ENCODE measurements at regions not wholly inside any gene's neighbourhood (a gene's known extent, or its start where the extent isn't known, plus 50 kb on each side); places are given as distances from the start of the nearest gene placed in this dataset.

DNA sequence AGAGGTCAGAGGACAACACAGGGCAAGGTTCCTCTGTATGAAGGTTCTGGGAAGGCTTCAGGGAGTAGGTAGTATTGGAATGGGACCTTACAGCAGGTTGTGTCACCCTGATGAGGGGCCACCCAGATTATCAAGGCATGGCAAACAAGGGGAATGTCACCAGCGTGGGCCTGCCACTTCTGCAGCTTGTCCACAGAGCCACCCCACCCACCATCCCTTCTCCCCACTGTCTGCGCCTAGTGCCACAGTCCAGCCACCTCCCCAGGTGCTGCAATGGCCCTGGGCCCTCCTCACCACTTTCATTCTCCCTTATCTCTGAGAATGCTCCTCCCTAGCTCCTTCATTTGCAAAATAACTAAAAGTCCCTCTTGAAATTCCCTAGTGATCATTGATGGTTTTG, 170.3 kb downstream of the TTC32 start:
- FAIRE-seq (no peak), DNase-seq (ENCODE audit: low spot score in 2 of 2) (no peak)

DNA sequence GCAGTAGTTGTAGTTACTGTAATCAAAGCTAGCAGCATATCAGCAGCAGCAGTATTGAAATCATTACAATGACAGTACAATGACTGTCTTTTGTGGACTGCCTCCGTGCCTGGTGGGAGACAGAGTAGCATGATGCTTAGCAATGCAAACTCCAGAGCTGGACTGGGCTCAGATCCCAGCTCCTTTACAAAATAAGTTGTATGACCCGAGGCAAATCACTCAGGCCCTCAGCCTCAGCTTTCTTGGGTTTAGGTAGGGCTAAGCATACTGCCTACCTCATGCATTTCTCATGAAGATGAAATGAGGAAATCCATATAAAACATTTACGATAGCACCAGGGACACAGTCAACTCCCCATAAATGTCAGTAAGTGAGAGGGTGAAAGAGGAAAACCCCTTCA, 170.7 kb downstream of the TTC32 start:
- DNase-seq (ENCODE audit: low spot score in 2 of 2) = no peak
- FAIRE-seq = no peak

DNA sequence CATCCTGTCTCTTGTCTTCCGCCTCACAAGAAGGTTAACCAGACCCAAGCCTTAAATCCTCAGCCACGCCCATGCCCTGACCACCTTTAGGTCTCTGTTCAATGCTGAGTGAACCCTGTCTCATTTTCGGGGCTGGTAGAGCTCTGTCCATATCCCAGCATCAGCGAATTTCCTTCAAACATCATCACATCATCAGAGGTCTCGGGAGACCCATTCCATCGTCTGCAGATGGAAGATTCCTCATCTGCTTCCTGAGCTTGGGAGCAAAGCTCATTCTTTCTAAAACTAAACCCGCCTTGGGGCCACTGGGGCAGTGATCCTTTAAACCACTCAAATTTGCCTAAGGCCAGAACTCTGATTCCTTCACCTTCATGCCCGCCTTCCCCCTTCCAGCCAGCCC, 173.7 kb downstream of the TTC32 start:
- no peak for DNase-seq (ENCODE audit: low spot score in 2 of 2)
- no peak for FAIRE-seq

DNA sequence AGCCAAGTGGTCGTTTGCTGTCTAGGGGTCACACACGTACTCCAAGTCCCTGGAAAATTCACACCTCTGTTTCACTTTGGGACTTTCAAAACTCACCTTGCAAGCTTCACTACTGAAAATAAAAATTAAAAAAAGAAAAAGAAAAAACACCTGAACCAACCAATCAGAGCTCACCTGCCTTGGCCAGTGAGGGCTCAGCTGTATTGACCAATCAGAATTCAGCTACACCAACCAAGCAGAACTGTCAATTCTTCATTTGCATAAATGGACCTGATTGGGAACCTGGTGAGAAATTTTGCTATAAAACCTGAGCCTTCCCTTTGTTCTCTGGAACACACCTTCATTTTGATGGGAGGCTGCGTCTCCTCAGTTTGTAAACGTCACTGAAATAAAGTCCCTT, 176.4 kb downstream of the TTC32 start:
- FAIRE-seq (no peak), DNase-seq (ENCODE audit: low spot score in 2 of 2) (no peak)

DNA sequence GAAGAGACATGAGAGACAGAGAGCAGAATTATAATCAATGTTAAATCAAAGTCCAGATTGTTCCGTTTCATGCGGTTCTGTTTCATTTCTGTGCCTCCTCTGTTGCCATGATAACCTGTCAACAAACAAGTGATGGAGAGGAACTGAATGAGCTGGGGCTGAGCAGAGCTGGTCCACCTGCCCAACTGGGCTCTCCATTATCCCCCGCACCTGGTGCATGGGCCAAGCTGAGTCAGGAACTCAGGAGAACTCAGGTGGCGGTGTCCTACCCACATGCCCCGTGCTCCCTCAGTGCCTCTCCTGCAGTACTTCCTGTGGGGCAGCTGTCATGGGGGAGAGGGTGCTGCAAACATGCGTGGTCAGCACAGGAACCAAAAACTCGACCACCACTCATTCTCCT, 178.8 kb downstream of the TTC32 start:
- DNase-seq (ENCODE audit: low spot score in 2 of 2) (no peak), FAIRE-seq (no peak)

DNA sequence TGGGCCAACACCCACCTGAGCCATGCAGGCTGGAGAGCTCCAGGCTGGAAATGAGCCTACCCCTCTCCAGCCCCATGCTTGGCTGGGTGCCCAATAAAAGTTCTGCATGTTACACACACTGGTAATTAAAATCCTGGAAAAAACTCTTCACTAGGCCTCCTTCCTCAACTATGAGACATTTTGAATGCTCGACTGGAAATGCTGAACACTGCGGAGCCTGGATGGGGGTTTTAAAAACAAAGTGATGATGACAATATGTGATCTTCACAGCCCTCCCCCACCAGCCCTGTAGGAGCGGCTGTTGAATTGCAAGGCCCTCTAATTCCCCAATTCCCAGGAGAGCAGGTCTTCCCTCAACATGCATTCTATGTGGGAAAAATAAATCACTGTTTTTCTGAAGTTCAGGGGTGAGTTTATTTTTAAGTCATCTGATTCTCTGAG, 179.2 kb downstream of the TTC32 start:
- FAIRE-seq = no peak
- DNase-seq (ENCODE audit: low spot score in 2 of 2) = no peak

DNA sequence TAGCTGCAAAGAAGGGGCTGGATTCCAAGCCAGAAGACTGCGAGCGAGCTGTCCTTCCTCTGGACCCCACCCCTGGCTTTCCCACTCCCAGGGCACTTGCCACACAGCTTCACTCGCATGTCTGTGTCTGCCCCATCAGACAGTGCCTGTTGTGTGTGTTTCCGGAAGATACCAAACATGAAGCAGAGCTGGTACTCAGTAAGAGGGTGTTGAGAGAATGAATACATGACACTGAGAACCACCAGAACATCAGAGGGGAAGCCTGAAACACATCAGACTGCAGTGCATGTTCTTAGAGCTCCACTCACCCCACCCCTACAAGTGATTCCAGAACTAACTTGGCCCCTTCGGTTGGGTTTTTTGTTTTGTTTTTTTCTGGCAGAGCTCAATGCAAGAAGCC, 181.5 kb downstream of the TTC32 start:
- FAIRE-seq (no peak), DNase-seq (ENCODE audit: low spot score in 2 of 2) (no peak)

DNA sequence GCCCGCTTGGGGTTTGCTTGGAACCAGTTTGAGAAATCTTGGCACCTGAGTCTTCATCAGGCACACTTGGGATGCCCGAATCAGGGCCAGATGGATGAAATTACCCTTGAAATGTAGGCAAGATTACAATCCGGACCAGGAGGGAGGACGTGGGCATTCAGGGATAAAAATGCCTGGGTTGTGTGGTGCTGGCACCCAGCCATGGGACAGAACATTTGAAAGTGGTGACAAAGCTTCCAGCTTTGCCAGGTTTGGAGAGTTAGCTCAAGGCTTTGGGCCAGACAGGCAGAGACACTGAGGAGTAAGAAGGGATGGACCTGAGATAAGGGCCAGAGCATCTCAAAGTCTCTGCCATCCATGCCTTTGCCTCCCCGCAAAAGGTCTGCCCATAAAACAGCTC, 182.2 kb downstream of the TTC32 start:
- FAIRE-seq = no peak
- no peak for DNase-seq (ENCODE audit: low spot score in 2 of 2)

DNA sequence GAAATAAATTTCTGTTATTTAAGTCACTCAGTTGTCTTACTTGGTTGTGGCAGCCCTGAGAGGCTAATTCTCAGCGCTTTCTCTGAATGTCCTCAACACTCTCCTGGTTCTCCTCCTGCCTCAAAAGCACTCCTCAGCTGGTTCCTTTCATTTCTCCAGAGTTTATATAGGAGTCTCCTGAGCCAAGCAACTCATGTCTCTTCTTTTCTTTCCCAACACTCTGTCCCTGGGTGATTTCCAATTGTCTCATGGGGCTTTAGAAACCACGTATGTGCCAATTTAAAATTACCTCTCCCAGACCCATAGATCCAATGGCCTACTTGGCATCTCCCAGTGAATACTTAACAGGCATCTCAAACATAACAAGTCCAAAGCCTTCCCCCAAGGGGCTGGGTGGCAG, 184.3 kb downstream of the TTC32 start:
- no peak for FAIRE-seq
- no peak for DNase-seq (ENCODE audit: low spot score in 2 of 2)

DNA sequence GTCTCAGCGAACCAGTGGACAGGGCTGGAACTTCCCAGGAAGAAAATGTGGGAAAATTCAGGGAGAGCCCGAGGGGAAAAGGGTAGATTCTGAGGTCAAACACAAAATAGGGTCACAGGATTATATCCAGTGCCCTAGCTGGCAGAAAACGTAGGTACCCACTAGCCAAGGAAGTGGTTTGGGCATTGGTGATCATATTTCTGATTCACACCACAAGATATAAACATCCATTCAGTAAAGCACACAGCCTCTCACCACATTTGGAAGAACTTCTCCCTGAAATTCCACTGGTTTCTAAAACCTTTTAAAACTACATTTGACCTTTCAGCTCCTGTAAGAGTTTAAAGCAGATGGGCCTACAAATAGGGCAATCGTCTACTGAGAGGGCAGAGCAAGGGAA, 186.9 kb downstream of the TTC32 start:
- no peak for DNase-seq (ENCODE audit: low spot score in 2 of 2)
- no peak for FAIRE-seq

DNA sequence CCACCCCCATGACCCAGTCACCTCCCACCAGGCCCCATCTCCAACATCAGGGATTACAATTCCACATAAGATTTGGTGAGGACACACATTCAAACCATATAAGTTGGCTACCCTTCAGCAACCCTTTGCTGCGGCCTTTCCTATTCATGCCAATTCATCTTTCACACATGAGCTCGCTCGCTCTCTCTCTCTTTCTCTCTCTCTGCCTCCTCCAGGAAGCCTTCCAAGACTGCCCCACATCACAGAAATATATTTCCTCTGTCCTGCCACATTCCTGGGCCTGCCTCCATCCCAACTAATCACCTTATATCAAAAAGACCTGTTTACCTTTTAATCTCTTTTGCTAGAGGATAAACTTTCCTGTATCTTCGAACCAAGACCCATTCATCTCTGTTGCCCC, 188.9 kb downstream of the TTC32 start:
- DNase-seq (ENCODE audit: low spot score in 2 of 2) (no peak), FAIRE-seq (no peak)

DNA sequence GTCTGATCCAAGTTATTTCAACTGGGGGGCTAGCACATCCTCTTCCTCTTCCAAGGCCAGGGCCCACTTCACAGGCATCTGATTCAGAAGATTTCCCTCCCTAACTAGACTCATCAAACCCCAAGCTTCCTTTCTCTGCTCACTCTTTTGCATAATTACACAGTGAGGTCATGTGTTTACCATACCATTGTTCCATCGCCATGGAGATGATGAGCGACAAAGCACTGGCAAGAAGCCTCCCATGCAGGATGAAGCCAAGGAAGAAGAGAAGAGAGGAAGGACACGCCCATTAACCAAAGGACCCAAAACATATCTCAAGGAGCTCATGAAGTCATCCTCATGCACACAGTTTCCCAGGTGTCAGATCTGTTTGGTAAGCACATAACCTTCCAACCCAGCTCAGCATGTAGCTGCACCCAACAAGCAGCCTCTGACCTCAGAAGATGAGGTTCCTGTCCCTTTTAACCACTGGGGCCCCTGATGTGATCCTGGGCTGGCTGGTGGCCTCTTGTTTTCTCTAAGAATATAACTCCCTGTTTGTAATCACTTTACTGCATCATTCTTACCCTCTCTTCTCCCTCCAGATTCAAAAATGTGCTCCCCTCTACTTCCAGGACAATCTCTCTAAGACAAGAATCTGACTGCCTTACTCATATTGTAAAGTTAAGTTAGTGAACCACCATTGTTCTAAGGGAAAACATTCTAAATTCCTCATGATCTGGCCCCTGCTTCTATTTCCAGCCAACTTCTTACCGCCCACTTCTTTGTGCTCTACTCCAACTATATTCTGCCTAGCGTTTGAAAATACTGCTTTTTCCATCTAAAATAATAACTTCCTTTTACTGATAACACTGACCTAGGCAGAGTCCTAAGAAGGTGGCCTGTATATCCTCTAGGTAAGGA, 190.1 kb downstream of the TTC32 start:
- no peak for DNase-seq (ENCODE audit: low spot score in 2 of 2)

DNA sequence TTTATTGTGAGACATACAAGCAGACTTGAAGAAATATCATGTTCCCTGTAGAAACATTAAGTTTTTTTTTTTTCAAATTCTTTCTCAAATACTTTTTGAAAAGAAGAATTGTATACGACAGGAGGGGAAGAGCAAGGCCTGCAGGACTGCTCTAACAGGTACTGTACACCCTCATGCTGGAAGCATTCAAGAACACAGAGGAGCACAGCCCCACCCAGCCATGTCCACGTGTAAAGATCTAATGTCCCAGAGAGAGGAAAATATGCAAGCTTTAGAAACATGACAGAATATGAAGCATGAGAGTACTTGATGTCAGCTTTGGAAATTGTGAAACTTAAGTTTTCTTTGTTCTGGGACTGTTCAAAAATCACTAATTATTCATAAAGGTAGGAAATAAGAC, 191.6 kb downstream of the TTC32 start:
- DNase-seq (ENCODE audit: low spot score in 2 of 2) (no peak), FAIRE-seq (no peak)

More for the DNA sequence above, 190.1 kb downstream of the TTC32 start:
- no peak for FAIRE-seq

DNA sequence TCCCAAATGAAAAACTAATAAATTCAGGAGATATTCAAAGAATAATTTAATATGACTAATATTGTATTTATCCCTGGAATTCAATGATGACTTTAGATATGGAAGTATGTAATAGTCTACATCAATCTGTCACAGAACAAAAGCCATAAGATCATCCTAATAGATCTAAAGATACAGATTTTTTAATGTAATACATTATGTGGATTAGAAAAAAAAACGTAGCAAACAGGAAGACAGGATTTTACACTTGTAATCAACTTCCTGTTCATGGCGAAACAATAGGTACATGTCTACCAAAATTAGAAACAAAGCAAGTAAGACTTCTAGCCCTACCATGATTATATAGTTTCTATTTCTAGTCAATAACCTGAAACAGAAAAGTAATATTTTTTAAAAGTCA, 192.2 kb downstream of the TTC32 start:
- DNase-seq (ENCODE audit: low spot score in 2 of 2) (no peak), FAIRE-seq (no peak)

DNA sequence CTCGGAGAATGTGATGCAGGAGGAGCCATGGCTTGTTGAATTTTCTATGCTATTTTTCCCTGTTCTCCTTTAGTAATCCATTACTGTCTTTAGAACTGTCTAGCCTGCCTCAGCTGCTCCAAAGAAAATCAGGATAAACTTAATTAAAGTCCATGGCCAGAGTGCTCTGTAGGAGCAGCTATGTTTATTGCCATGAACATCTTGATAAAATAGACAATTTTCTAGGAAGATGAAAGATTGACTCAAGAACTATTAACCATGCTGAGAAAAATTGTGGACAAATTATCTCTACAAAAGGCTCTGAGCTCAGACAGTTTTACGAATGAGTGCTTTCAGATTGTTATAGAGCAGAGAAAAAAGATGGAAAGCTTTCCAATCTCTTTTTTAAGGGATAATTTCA, 193.0 kb downstream of the TTC32 start:
- no peak for FAIRE-seq

DNA sequence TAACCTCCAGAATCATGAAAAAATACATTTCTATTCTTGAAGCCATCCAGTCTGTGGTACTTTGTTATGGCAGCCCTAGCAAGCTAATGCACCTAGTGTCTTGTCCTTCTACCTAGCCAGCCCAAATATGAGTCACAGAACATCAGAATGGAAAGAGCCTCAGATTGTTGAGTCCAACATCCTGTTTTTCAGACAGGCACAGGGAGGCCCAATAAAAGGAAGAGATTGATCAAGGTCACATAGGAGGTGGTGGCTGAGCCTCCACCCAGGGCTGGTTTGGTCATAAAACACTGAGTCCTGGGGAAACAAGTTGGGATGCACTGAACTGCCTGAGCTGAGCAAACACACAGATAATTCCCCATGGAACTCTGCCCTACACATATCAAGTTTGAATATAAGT, 195.5 kb downstream of the TTC32 start:
- DNase-seq (ENCODE audit: low spot score in 2 of 2) (no peak), FAIRE-seq (no peak)

More for the DNA sequence above, 193.0 kb downstream of the TTC32 start:
- DNase-seq (ENCODE audit: low spot score in 2 of 2) = no peak

DNA sequence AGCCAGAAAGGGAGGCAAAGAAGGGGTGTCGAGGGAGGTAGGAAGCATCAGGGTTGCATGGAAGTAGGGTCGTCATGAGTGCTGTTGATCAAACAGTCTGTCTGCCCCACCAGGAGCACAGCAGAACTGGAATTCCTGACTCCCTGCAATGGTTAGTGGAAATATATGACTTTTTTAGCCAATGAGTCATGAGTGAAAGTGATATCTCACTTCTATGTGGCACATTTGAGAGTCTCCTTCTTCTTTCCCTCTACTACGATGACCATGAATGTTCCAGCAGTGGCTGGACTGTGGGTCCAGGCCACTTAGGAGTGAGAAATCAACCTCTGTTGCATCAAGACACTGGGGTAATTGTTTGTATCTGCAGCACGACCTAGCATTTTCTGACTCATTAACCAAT, 199.5 kb downstream of the TTC32 start:
- DNase-seq (ENCODE audit: low spot score in 2 of 2) = no peak
- no peak for FAIRE-seq

DNA sequence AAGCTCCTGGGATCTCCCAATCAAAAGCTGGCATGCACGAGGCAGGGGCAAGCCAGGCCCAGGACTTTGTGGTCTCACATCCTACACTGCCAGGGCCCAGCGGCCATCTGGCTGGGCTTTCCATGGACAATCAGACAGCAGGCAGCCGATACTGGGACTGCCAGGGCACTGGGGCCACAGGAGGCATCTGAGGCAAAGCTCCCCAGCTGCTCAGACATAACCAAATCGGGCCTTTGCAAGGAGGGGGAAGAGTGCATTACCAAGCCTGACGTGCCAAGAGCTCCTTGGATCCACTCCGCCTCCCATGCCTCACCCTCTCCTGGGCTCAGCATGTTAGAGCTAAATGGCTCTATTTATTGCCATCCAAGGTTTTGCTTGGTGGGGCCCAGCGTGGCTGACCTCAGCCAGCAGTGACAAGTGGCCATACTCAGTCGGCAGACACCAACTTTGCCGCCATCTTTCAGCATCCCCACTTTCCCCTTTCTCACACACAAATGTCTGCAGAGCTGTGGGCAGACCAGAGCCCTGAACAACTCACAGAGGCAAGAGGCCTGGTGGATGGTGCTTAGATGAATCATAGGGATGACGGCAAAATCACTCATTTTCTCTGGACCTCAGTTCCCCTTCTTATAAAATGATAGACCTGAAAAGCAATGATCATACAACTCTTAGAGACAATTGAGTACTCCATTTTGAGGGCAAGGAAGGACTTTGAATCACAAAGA, 200.8 kb downstream of the TTC32 start:
- DNase-seq (ENCODE audit: low spot score in 2 of 2) (no peak), FAIRE-seq (no peak)

DNA sequence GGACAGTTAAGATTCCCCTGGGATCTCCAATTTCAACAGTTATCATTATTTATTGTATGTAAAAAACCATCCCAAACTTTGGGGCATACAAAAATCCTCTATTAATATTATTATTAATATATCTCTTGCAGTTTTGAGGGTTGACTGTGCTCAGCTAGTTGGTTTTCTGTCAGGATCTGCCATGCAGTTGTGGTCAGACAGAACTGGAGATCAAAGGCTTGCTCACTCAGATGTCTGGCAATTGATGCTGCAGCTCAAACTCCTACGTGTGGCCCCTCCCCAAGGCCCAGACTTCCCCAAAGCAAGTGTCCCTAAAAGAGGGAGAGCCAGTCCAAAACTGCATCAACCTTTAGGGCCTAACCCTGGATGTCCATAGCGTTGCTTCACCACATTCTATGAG, 204.7 kb downstream of the TTC32 start:
- FAIRE-seq = no peak
- DNase-seq (ENCODE audit: low spot score in 2 of 2) = no peak

DNA sequence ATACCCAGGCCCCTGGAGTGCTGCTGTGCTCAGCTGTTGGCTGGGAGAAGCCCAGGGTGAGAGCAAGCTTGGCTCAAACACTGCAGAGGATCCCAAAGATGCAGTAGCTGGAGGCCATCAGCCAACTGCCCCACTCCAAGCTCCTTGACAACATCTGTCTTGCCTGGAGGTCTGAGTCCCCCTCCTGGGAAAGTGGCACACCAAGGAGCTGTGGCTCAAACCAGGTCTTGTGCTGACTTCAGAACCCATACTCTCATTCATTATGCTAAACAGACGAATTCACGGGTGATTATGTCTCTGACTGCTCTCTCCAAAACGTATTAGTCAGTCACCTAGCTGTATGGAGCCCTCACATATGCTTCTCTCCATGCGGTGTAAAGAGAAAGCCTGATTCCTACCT, 206.1 kb downstream of the TTC32 start:
- FAIRE-seq (no peak), DNase-seq (ENCODE audit: low spot score in 2 of 2) (no peak)

DNA sequence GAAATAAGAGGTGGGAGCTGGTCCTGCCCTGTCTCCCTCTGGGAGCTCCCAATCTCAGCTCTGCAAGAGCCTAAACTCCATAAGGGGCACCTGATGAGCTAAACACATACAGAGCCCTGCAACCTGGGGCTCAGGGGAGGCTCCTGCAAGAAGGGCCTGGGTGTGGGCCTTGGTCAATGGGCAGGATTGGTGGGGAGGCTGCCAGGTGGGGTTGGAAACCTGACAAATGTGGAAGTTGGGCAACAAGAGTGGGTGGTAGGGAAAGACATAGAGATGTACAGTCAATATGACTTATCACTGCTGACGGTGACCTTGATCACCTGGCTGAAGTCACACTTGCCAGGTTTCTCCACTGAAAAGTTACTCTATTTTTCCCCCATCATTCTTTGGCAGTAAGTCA, 209.9 kb downstream of the TTC32 start:
- FAIRE-seq = no peak

DNA sequence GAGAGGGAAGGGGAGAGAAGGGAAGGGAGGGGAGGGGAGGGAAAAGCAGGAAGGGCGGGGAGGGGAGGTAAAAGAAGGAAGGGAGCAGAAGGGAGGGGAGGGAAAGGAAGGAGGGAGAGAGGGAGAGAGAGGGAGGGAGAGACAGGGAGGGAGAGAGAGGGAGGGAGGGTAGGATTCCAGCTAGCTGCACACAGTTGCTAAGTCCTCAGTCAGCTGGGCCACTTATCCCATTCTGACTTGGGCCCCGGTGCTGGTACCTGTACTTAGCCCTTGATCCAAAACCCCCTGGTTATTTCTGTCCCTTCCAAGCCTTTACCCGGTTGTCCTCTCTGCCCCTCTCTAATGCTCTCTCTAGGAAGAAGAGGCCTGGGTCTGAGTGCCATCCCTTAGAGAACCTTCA, 211.4 kb downstream of the TTC32 start:
- no peak for FAIRE-seq
- no peak for DNase-seq (ENCODE audit: low spot score in 2 of 2)

More for the DNA sequence above, 209.9 kb downstream of the TTC32 start:
- DNase-seq (ENCODE audit: low spot score in 2 of 2) = no peak
